ENCODE measurements at regions not wholly inside any gene's neighbourhood (a gene's known extent, or its start where the extent isn't known, plus 50 kb on each side); places are given as distances from the start of the nearest gene placed in this dataset.

GRCh38 chr15:70479785-70480184 lies 283.6 kb downstream of the UACA start:
- TF ChIP-seq POLR2AphosphoS5 (IDR thresholded peaks at IDR 0.05; ENCODE audit: borderline replicate concordance, low read depth, low read length) (no peak), EZH2 (IDR thresholded peaks at IDR 0.05) (no peak), FOXP2 (optimal IDR thresholded peaks at IDR 0.05; ENCODE audit: control extremely low read depth, extremely low read length, insufficient read depth) (no peak)

Data from SK-N-MC (cell line).